GM06990 (cell line): ENCODE measurements at regions not wholly inside any gene's neighbourhood (a gene's known extent, or its start where the extent isn't known, plus 50 kb on each side); places are given as distances from the start of the nearest gene placed in this dataset.

Experiments used
- DNase-seq: peaks from one replicate; pipeline ENCODE4 v3.0.0-alpha.2; 2011; ENCODE audit not compliant: insufficient read length; ENCODE audit errors: extremely low read depth
- H3K27me3 ChIP-seq: replicated peaks from 2 replicates; pipeline ENCODE4 v1.6.0; 2011; ENCODE audit warnings: low read length; ENCODE audit not compliant: control insufficient read depth, insufficient read depth
- H3K36me3 ChIP-seq: 2 replicates; pipeline ENCODE4 v1.5.1; 2011; ENCODE audit warnings: low read length; ENCODE audit not compliant: control insufficient read depth, insufficient read depth
- H3K4me3 ChIP-seq: replicated peaks from 2 replicates; pipeline ENCODE4 v1.5.1; 2011; ENCODE audit warnings: low read depth, mild to moderate bottlenecking, control low read depth, low read length
- CTCF ChIP-seq: IDR thresholded peaks from 2 replicates; pipeline ENCODE4 v1.5.1; 2011; ENCODE audit warnings: low read length, control low read depth, mild to moderate bottlenecking, inconsistent platforms; ENCODE audit not compliant: insufficient read depth, poor library complexity, severe bottlenecking

DNA sequence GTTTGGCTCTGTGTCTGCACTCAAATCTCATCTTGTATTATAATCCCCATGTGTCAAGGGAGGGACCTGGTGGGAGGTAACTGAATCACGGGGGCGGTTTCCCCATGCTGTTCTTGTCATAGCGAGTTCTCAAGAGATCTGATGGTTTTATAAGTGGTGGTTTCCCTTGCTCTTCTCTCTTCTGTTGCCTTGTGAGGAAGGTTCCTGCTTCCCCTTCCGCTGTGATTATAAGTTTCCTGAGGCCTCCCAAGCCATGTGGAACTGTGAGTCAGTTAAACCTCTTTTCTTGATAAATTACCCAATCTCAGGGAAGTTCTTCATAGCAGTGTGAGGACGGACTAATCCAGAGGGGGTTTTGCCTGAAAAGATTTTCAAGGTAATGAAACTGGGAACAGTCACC, 245.4 kb downstream of the GALR1 start:
- Histone ChIP-seq H3K27me3 (no peaks in the 10 kb centered on the region), H3K4me3 (no peak overlapping the region), H3K36me3 (no peaks in the 10 kb centered on the region)
- no peak for TF ChIP-seq CTCF
- no peak for DNase-seq

GRCh38 chr18:77495982-77496690, 246.5 kb downstream of the GALR1 start:
- no peak for TF ChIP-seq CTCF
- Histone ChIP-seq H3K4me3 (no peak overlapping the region), H3K36me3 (no peaks in the 10 kb centered on the region), H3K27me3 (no peaks in the 10 kb centered on the region)
- DNase-seq = no peak

DNA sequence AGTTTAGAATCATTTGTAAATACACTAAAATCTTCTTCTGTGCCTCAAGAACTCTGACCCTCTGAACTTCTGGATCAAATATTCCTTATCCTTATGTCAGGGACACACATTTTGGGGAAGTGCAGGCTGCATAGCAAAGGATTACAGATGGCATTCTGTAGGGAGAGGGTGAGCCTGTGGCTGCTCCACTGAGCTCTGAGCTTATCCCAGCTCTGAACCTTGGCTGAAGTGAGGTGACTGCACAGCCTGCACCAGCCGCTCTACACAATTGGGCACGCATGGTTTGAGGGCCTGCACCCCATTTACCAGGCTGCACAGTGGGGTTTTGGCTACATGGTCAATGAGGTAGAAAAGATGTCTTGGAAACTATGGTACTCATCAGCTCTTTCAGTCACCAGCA, 251.6 kb downstream of the GALR1 start:
- H3K27me3 ChIP-seq = no peaks in the 10 kb centered on the region
- H3K36me3 ChIP-seq = no peaks in the 10 kb centered on the region
- no peak overlapping the region for H3K4me3 ChIP-seq
- TF ChIP-seq CTCF = no peak
- DNase-seq = no peak

DNA sequence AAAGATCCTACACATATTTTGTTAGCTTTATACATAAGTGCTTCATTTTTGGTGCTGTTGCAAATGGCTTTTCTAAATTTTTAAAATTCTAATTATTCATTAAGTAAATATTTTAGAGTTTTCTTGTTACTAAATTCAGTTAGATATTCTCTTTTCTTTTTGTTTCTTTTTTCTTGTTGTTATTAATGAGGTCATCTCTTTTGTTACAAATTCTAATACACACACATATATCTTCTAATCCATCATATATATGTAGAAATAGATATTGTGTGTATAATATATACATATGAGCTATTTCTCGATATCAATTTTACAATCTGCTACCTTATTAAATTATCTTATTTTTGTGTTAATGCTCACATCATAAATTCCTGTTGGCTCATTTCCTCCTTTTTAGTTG, 255.9 kb downstream of the GALR1 start:
- no peak for TF ChIP-seq CTCF
- no peak overlapping the region for H3K4me3 ChIP-seq
- H3K27me3 ChIP-seq = no peaks in the 10 kb centered on the region
- DNase-seq = no peak
- no peaks in the 10 kb centered on the region for H3K36me3 ChIP-seq

- TF ChIP-seq CTCF = no peak
- H3K4me3 ChIP-seq = no peak overlapping the region
- no peak for DNase-seq
- no peaks in the 10 kb centered on the region for H3K27me3 ChIP-seq
- no peaks in the 10 kb centered on the region for H3K36me3 ChIP-seq
These were observed 262.5 kb downstream of the GALR1 start for GRCh38 chr18:77512152-77512551.

DNA sequence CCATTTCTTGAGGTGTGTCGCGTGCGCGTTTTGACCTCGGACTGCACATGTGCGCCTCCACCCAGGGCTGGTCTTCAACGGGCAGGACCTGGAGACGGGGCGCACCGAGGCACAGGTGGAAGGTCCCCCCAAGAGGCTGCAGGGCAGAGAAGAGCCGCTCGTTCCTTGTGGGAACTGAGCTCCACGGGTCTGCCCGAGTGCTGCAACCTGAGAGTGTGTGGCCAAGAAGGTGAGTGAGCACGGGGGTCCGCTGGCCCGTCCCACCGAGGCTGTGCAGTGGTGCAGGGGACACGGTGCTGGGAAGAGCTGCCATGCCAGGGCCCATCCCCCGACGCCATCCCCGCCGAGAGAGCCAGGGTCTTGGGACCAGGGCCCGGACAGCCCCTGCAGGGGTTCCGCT, 268.3 kb downstream of the GALR1 start:
- Histone ChIP-seq H3K36me3 (no peaks in the 10 kb centered on the region), H3K27me3 (no peaks in the 10 kb centered on the region), H3K4me3 (no peak overlapping the region)
- no peak for DNase-seq
- no peak for TF ChIP-seq CTCF
